SK-N-SH (cell line): ENCODE measurements at regions not wholly inside any gene's neighbourhood (a gene's known extent, or its start where the extent isn't known, plus 50 kb on each side); places are given as distances from the start of the nearest gene placed in this dataset.

Source experiments
- CTCF ChIA-PET: fragments of 300-600, 350-600 bp; formaldehyde crosslinking; extraction: SDS; loops from one replicate; lab custom pipeline; 2021; lab: Yijun Ruan, JAX
- POLR2A ChIA-PET: fragments of 350-600 bp; sonication (Branson Sonifier 250); formaldehyde crosslinking; extraction: SDS; loops from one replicate; lab custom pipeline; 2020; ENCODE audit warnings: antibody characterized with exemption, inconsistent platforms; lab: Yijun Ruan, JAX
- DNase-seq: peaks from one replicate; pipeline ENCODE4 v3.0.0; 2012
- H2AFZ ChIP-seq: fragments of 200-600 bp; sonication (generic); 2 replicates; pipeline ENCODE4 v1.8.1; 2016; ENCODE audit warnings: antibody characterized with exemption, mild to moderate bottlenecking, low read depth
- H3F3A ChIP-seq: fragments of 200-600 bp; sonication (generic); replicated peaks from 2 replicates; pipeline ENCODE3; 2016; ENCODE audit warnings: antibody characterized with exemption, mild to moderate bottlenecking; ENCODE audit not compliant: insufficient read depth
- H3K27ac ChIP-seq, 2 experiments: fragments of 200-500 bp in 1 of 2; fragments of 200-600 bp in 1 of 2; sonication (Bioruptor generic) in 1 of 2; sonication (generic), shearing (Covaris generic) in 1 of 2; 2 replicates each; pipeline versions ENCODE4 v1.5.1 to v1.6.1; 2014 to 2016; ENCODE audit warnings: low read depth in 2 of 2, inconsistent platforms in 1 of 2, low read length in 1 of 2, mild to moderate bottlenecking in 1 of 2, mixed read lengths in 1 of 2
- H3K27me3 ChIP-seq: fragments of 200-600 bp; sonication (generic), shearing (Covaris generic); 2 replicates; pipeline ENCODE4 v1.6.1; 2016; ENCODE audit warnings: mixed run types; ENCODE audit not compliant: insufficient read depth
- H3K36me3 ChIP-seq, 2 experiments: fragments of 200-500 bp in 1 of 2; fragments of 200-600 bp in 1 of 2; sonication (Bioruptor generic) in 1 of 2; sonication (generic) in 1 of 2; replicated peaks in 1 of 2; 2 replicates each; pipeline versions ENCODE3 to v1.5.1; 2014 to 2016; ENCODE audit warnings: low read length in 1 of 2, mild to moderate bottlenecking in 1 of 2; ENCODE audit not compliant: insufficient read depth in 2 of 2, control insufficient read depth in 1 of 2
- H3K4me1 ChIP-seq, 2 experiments: fragments of 200-500 bp in 1 of 2; fragments of 200-600 bp in 1 of 2; sonication (Bioruptor generic) in 1 of 2; sonication (generic), shearing (Covaris generic) in 1 of 2; 2 replicates each; pipeline versions ENCODE4 v1.5.1 to v1.6.1; 2014 to 2016; ENCODE audit warnings: low read depth in 1 of 2, low read length in 1 of 2, mixed run types in 1 of 2; ENCODE audit not compliant: insufficient read depth in 2 of 2, control insufficient read depth in 1 of 2
- H3K4me2 ChIP-seq: fragments of 200-600 bp; sonication (generic), shearing (Covaris generic); 2 replicates; pipeline ENCODE4 v1.6.1; 2017; ENCODE audit warnings: mixed run types
- H3K4me3 ChIP-seq, 2 experiments: fragments of 200-500 bp in 1 of 2; fragments of 200-600 bp in 1 of 2; sonication (Bioruptor generic) in 1 of 2; sonication (generic), shearing (Covaris generic) in 1 of 2; 2 replicates each; pipeline versions ENCODE4 v1.5.1 to v1.8.1; 2014 to 2016; ENCODE audit warnings: low read depth in 2 of 2, inconsistent platforms in 1 of 2, low read length in 1 of 2, mild to moderate bottlenecking in 1 of 2, mixed read lengths in 1 of 2, moderate library complexity in 1 of 2
- H3K79me2 ChIP-seq: fragments of 200-600 bp; sonication (generic); 2 replicates; pipeline ENCODE4 v1.8.1; 2017; ENCODE audit warnings: mild to moderate bottlenecking; ENCODE audit not compliant: insufficient read depth
- H3K9ac ChIP-seq: fragments of 200-600 bp; sonication (generic); 2 replicates; pipeline ENCODE4 v1.6.1; 2017; ENCODE audit warnings: mixed run types
- H3K9me2 ChIP-seq: fragments of 200-600 bp; sonication (generic); 2 replicates; pipeline ENCODE4 v1.6.1; 2017; ENCODE audit warnings: mixed run types
- H3K9me3 ChIP-seq: fragments of 200-600 bp; sonication (generic); 2 replicates; pipeline ENCODE4 v1.6.1; 2017; ENCODE audit warnings: mixed run types, mild to moderate bottlenecking, moderate library complexity
- H4K20me1 ChIP-seq: fragments of 200-600 bp; sonication (generic); 2 replicates; pipeline ENCODE4 v1.6.1; 2017; ENCODE audit warnings: mild to moderate bottlenecking, mixed run types; ENCODE audit not compliant: insufficient read depth
- CHD2 ChIP-seq: fragments of 150-350 bp; IDR thresholded peaks from 2 replicates; pipeline ENCODE4 v1.6.1; 2018; ENCODE audit warnings: low read length; ENCODE audit not compliant: partially characterized antibody
- CTCF ChIP-seq: fragments of 200-600 bp; sonication (generic); IDR thresholded peaks from 2 replicates; pipeline ENCODE4 v1.6.1; 2017; ENCODE audit warnings: antibody characterized with exemption, mild to moderate bottlenecking, moderate library complexity
- EP300 ChIP-seq, 2 experiments: IDR thresholded peaks; 2 replicates each; pipeline versions ENCODE4 v1.4.0 to v1.6.1; 2012; ENCODE audit warnings: borderline replicate concordance in 1 of 2, low read depth in 1 of 2, low read length in 1 of 2
- FOXJ3 ChIP-seq: sonication (generic); formaldehyde crosslinking; IDR thresholded peaks from 2 replicates; pipeline ENCODE4 v1.5.1; 2020; ENCODE audit warnings: mild to moderate bottlenecking, missing genetic modification reagents
- GABPA ChIP-seq: IDR thresholded peaks from 2 replicates; pipeline ENCODE4 v1.4.0; 2012; ENCODE audit warnings: low read depth, mild to moderate bottlenecking
- GATA2 ChIP-seq: sonication (generic); formaldehyde crosslinking; IDR thresholded peaks from 2 replicates; pipeline ENCODE4 v1.5.0; 2020; ENCODE audit warnings: mild to moderate bottlenecking, missing genetic modification reagents
- MAX ChIP-seq: IDR thresholded peaks from 2 replicates; pipeline ENCODE4 v1.4.0; 2012; ENCODE audit warnings: low read depth
- MXI1 ChIP-seq: IDR thresholded peaks from 2 replicates; pipeline ENCODE4 v1.6.1; 2012; ENCODE audit warnings: mild to moderate bottlenecking, low read depth, low read length, improper control_type of control experiment
- NFIC ChIP-seq: IDR thresholded peaks from 2 replicates; pipeline ENCODE4 v1.4.0; 2012; ENCODE audit warnings: borderline replicate concordance
- PBX3 ChIP-seq: IDR thresholded peaks from 2 replicates; pipeline ENCODE4; 2012
- POLR2AphosphoS5 ChIP-seq: IDR thresholded peaks from 2 replicates; pipeline ENCODE4 v1.6.1; 2012; ENCODE audit warnings: low read depth, low read length
- RAD21 ChIP-seq: IDR thresholded peaks from 2 replicates; pipeline ENCODE4 v1.6.1; 2012; ENCODE audit warnings: mild to moderate bottlenecking, low read length
- RCOR1 ChIP-seq: fragments of 150-350 bp; IDR thresholded peaks from 2 replicates; pipeline ENCODE4 v1.6.1; 2017; ENCODE audit warnings: antibody characterized with exemption, low read length
- REST ChIP-seq: IDR thresholded peaks from 2 replicates; pipeline ENCODE4 v1.6.1; 2012; ENCODE audit warnings: mild to moderate bottlenecking, low read depth, low read length, moderate library complexity
- RFX5 ChIP-seq: IDR thresholded peaks from 2 replicates; pipeline ENCODE4 v1.6.1; 2012; ENCODE audit warnings: mild to moderate bottlenecking, improper control_type of control experiment, low read length
- RXRA ChIP-seq: IDR thresholded peaks from 2 replicates; pipeline ENCODE4 v1.4.0; 2012; ENCODE audit warnings: low read depth, mild to moderate bottlenecking, borderline replicate concordance
- SMC3 ChIP-seq: IDR thresholded peaks from 2 replicates; pipeline ENCODE4 v1.6.1; 2012; ENCODE audit warnings: low read depth, low read length, improper control_type of control experiment
- USF2 ChIP-seq: fragments of 150-350 bp; IDR thresholded peaks from 2 replicates; pipeline ENCODE4 v1.6.1; 2017; ENCODE audit warnings: antibody characterized with exemption, low read length, low read depth, borderline replicate concordance
- WGBS: methylation state at CpG from one replicate; pipeline ENCODE4 v1.1.6; 2017; ENCODE audit warnings: low lambda C conversion rate; 5-methylcytosine and 5-hydroxymethylcytosine counted together

GRCh38 chr1:189696297-189696696, 781.4 kb downstream of the BRINP3 start (continued):
- TF ChIP-seq RAD21 (no peak), CHD2 (no peak)

GRCh38 chr1:189697113-189697512, 780.6 kb downstream of the BRINP3 start:
- H3K36me3 ChIP-seq, result no peaks in the 10 kb centered on the region
- H3K4me2 ChIP-seq, result no peak overlapping the region
- no peak for TF ChIP-seq SMC3
- no peak for TF ChIP-seq PBX3
- 95% methylated on average over 22 of the region's 22 CpGs for WGBS
- ChIA-PET CTCF (no interaction called here), POLR2A (no interaction called here)
- no peaks in the 10 kb centered on the region for H4K20me1 ChIP-seq
- H3K79me2 ChIP-seq, result no peaks in the 10 kb centered on the region
- no peak overlapping the region for H2AFZ ChIP-seq
- H3K27me3 ChIP-seq, result no peaks in the 10 kb centered on the region
- peaks cover 0 to 2% of the 10 kb centered on the region in 2 experiments; a peak in 1 of 4 replicates for H3K4me1 ChIP-seq
- H3K9me3 ChIP-seq, result no peaks in the 10 kb centered on the region
- H3K4me3 ChIP-seq, result no peak overlapping the region
- no peaks in the 10 kb centered on the region for H3F3A ChIP-seq
- H3K9me2 ChIP-seq, result no peaks in the 10 kb centered on the region
- no peak overlapping the region for H3K9ac ChIP-seq
- H3K27ac ChIP-seq, result no peak overlapping the region
- no peak for DNase-seq

GRCh38 chr1:189701606-189702005, 776.1 kb downstream of the BRINP3 start:
- H3F3A ChIP-seq, result no peaks in the 10 kb centered on the region
- no peaks in the 10 kb centered on the region; a peak in 1 of 4 replicates for H3K4me1 ChIP-seq
- H3K9me3 ChIP-seq, result no peaks in the 10 kb centered on the region
- no peaks in the 10 kb centered on the region for H3K9me2 ChIP-seq
- no peak for DNase-seq
- no peak overlapping the region for H2AFZ ChIP-seq
- ChIA-PET CTCF (no interaction called here), POLR2A (no interaction called here)
- no peak overlapping the region for H3K27ac ChIP-seq
- H3K36me3 ChIP-seq, result no peaks in the 10 kb centered on the region
- H3K4me3 ChIP-seq, result no peak overlapping the region
- no peaks in the 10 kb centered on the region for H4K20me1 ChIP-seq
- H3K79me2 ChIP-seq, result no peaks in the 10 kb centered on the region
- H3K9ac ChIP-seq, result no peak overlapping the region
- no peaks in the 10 kb centered on the region for H3K27me3 ChIP-seq
- H3K4me2 ChIP-seq, result no peak overlapping the region
- WGBS, result 83% methylated on average over 3 of the region's 3 CpGs
- TF ChIP-seq RFX5 (no peak), USF2 (no peak), POLR2AphosphoS5 (no peak), RCOR1 (no peak), GABPA (no peak), REST (no peak), CHD2 (no peak), EP300 (IDR thresholded peaks at IDR 0.05; ENCODE audit: borderline replicate concordance in 1 of 2, low read depth in 1 of 2, low read length in 1 of 2) (no peak), FOXJ3 (CRISPR knock-in tag) (no peak), MXI1 (no peak), RXRA (no peak), NFIC (no peak), GATA2 (CRISPR knock-in tag) (no peak), CTCF (no peak), MAX (no peak), PBX3 (no peak)
